Brain microvascular endothelial cell (primary cell): ENCODE measurements at regions not wholly inside any gene's neighbourhood (a gene's known extent, or its start where the extent isn't known, plus 50 kb on each side); places are given as distances from the start of the nearest gene placed in this dataset.

ENCODE experiments used
- DNase-seq: peaks from one replicate; pipeline ENCODE4 v3.0.0-alpha.2; 2020
- H3K27ac ChIP-seq: fragments of 250-450 bp; sonication (Bioruptor Pico); 2 replicates; pipeline ENCODE4 v1.5.1; 2020; ENCODE audit warnings: mild to moderate bottlenecking, moderate library complexity
- H3K27me3 ChIP-seq: fragments of 250-450 bp; sonication (Bioruptor Pico); replicated peaks from 2 replicates; pipeline ENCODE4 v1.5.1; 2020; ENCODE audit warnings: mild to moderate bottlenecking
- H3K36me3 ChIP-seq: fragments of 250-450 bp; sonication (Bioruptor Pico); replicated peaks from 2 replicates; pipeline ENCODE4 v1.5.1; 2020; ENCODE audit warnings: mild to moderate bottlenecking
- H3K4me3 ChIP-seq: 2 replicates; pipeline ENCODE4 v1.5.1; 2011; ENCODE audit warnings: low read depth, mild to moderate bottlenecking, control low read depth, low read length, moderate library complexity
- CTCF ChIP-seq: IDR thresholded peaks from 2 replicates; pipeline ENCODE4 v1.5.1; 2011; ENCODE audit warnings: low read depth, mild to moderate bottlenecking, moderate library complexity, low read length, control low read depth, inconsistent platforms; ENCODE audit errors: missing control alignments
- in situ Hi-C: cut with HindIII; loops from 2 replicates; pipeline ENCODE4 v1.10.0; 2017; ENCODE audit warnings: low sequenced_read_pairs, low pct_ligation_motif_present

- no peak for TF ChIP-seq CTCF
- H3K4me3 ChIP-seq: no peak overlapping the region
- DNase-seq: no peak
- no peaks in the 10 kb centered on the region for H3K36me3 ChIP-seq
- in situ Hi-C loops: no loop called here
- H3K27me3 ChIP-seq: no peaks in the 10 kb centered on the region
- H3K27ac ChIP-seq: no peak overlapping the region
Observed at GRCh38 chr16:48971571-48972077, 310.0 kb downstream of the CBLN1 start.

GRCh38 chr16:48970216-48970615 is 311.4 kb downstream of the CBLN1 start:
- H3K27me3 ChIP-seq: no peaks in the 10 kb centered on the region
- in situ Hi-C loops: no loop called here
- no peak overlapping the region for H3K27ac ChIP-seq
- no peak for TF ChIP-seq CTCF
- H3K4me3 ChIP-seq: no peak overlapping the region
- no peak for DNase-seq
- no peaks in the 10 kb centered on the region for H3K36me3 ChIP-seq

GRCh38 chr16:48969611-48970010 is 312.0 kb downstream of the CBLN1 start:
- Histone ChIP-seq H3K27me3 (no peaks in the 10 kb centered on the region), H3K36me3 (no peaks in the 10 kb centered on the region), H3K27ac (no peak overlapping the region), H3K4me3 (no peak overlapping the region)
- DNase-seq: no peak
- in situ Hi-C loops: no loop called here
- TF ChIP-seq CTCF: no peak

- Histone ChIP-seq H3K36me3 (no peaks in the 10 kb centered on the region), H3K27ac (no peak overlapping the region), H3K27me3 (no peaks in the 10 kb centered on the region), H3K4me3 (no peak overlapping the region)
- TF ChIP-seq CTCF: no peak
- in situ Hi-C loops: no loop called here
- no peak for DNase-seq
Observed at GRCh38 chr16:48965386-48965785, 316.3 kb downstream of the CBLN1 start.

- TF ChIP-seq CTCF: no peak
- no peaks in the 10 kb centered on the region for H3K27me3 ChIP-seq
- H3K4me3 ChIP-seq: no peak overlapping the region
- H3K36me3 ChIP-seq: no peaks in the 10 kb centered on the region
- H3K27ac ChIP-seq: no peak overlapping the region
- no peak for DNase-seq
- in situ Hi-C loops: no loop called here
Observed at GRCh38 chr16:48963901-48964615, 317.6 kb downstream of the CBLN1 start.

GRCh38 chr16:48963306-48963705 is 318.3 kb downstream of the CBLN1 start:
- no peak for TF ChIP-seq CTCF
- no peak for DNase-seq
- H3K36me3 ChIP-seq: no peaks in the 10 kb centered on the region
- in situ Hi-C loops: no loop called here
- no peaks in the 10 kb centered on the region for H3K27me3 ChIP-seq
- H3K27ac ChIP-seq: no peak overlapping the region
- no peak overlapping the region for H3K4me3 ChIP-seq
